OCI-LY1 (cell line): ENCODE measurements at regions not wholly inside any gene's neighbourhood (a gene's known extent, or its start where the extent isn't known, plus 50 kb on each side); places are given as distances from the start of the nearest gene placed in this dataset.

Experiments
- H2AFZ ChIP-seq: fragments of 200-600 bp; sonication (generic), shearing (Covaris generic); 2 replicates; pipeline ENCODE4 v1.6.0; 2014; ENCODE audit warnings: antibody characterized with exemption, mild to moderate bottlenecking, low read length
- H3F3A ChIP-seq: fragments of 200-600 bp; sonication (generic), shearing (Covaris generic); 2 replicates; pipeline ENCODE4 v1.6.0; 2014; ENCODE audit warnings: mild to moderate bottlenecking, antibody characterized with exemption, low read length, moderate library complexity; ENCODE audit not compliant: insufficient read depth
- H3K27ac ChIP-seq: fragments of 200-600 bp; sonication (generic); 2 replicates; pipeline ENCODE4 v1.5.1; 2014; ENCODE audit warnings: low read length, mixed run types, mild to moderate bottlenecking, low read depth; ENCODE audit not compliant: poor library complexity, severe bottlenecking
- H3K27me3 ChIP-seq: fragments of 200-600 bp; sonication (generic); 2 replicates; pipeline ENCODE4 v1.6.0; 2014; ENCODE audit warnings: antibody characterized with exemption, mild to moderate bottlenecking, low read length, moderate library complexity; ENCODE audit not compliant: insufficient read depth
- H3K36me3 ChIP-seq: fragments of 200-600 bp; sonication (generic); 2 replicates; pipeline ENCODE4 v1.6.1; 2014; ENCODE audit warnings: mild to moderate bottlenecking, antibody characterized with exemption, low read length, moderate library complexity, mixed read lengths; ENCODE audit not compliant: insufficient read depth
- H3K4me1 ChIP-seq: fragments of 200-600 bp; sonication (generic); 2 replicates; pipeline ENCODE4 v1.5.1; 2014; ENCODE audit warnings: mild to moderate bottlenecking, low read length, moderate library complexity; ENCODE audit not compliant: insufficient read depth, severe bottlenecking
- H3K4me2 ChIP-seq: fragments of 200-600 bp; sonication (generic), shearing (Covaris generic); 2 replicates; pipeline ENCODE4 v1.6.1; 2014; ENCODE audit warnings: low read length
- H3K4me3 ChIP-seq: fragments of 200-600 bp; sonication (generic); 2 replicates; pipeline ENCODE4 v1.5.1; 2014; ENCODE audit warnings: low read length, low read depth, mild to moderate bottlenecking, mixed read lengths; ENCODE audit not compliant: poor library complexity, severe bottlenecking
- H3K79me2 ChIP-seq: fragments of 200-600 bp; shearing (Covaris generic); 2 replicates; pipeline ENCODE4 v1.6.1; 2016; ENCODE audit warnings: mixed run types, low read length, mixed read lengths; ENCODE audit not compliant: insufficient read depth
- H3K9ac ChIP-seq: fragments of 200-600 bp; sonication (generic), shearing (Covaris generic); 2 replicates; pipeline ENCODE4 v1.6.1; 2014; ENCODE audit warnings: mild to moderate bottlenecking, low read length, mixed read lengths
- H3K9me2 ChIP-seq: fragments of 200-600 bp; sonication (generic), shearing (Covaris generic); 2 replicates; pipeline ENCODE4 v1.6.1; 2014; ENCODE audit warnings: low read depth, mild to moderate bottlenecking, low read length, mixed read lengths
- H3K9me3 ChIP-seq: fragments of 200-600 bp; shearing (Covaris generic); 2 replicates; pipeline ENCODE4 v1.6.1; 2014; ENCODE audit warnings: low read length, mixed read lengths
- H4K20me1 ChIP-seq: fragments of 200-600 bp; sonication (generic), shearing (Covaris generic); 2 replicates; pipeline ENCODE4 v1.6.0; 2016; ENCODE audit warnings: mild to moderate bottlenecking, low read length; ENCODE audit not compliant: insufficient read depth
- CTCF ChIP-seq: fragments of 200-600 bp; sonication (generic), shearing (Covaris generic); IDR thresholded peaks from 2 replicates; pipeline ENCODE4 v1.5.1; 2017; ENCODE audit warnings: mild to moderate bottlenecking, antibody characterized with exemption, low read length, moderate library complexity, mixed read lengths
- EZH2 ChIP-seq: fragments of 200-600 bp; sonication (generic), shearing (Covaris generic); IDR thresholded peaks from 2 replicates; pipeline ENCODE4 v1.8.0; 2017; ENCODE audit warnings: borderline replicate concordance, mixed run types, mild to moderate bottlenecking, antibody characterized with exemption, low read length, moderate library complexity, mixed read lengths

- no peak overlapping the region for H3K9ac ChIP-seq
- H3K36me3 ChIP-seq, result no peaks in the 10 kb centered on the region
- no peaks in the 10 kb centered on the region for H3F3A ChIP-seq
- TF ChIP-seq CTCF (no peak), EZH2 (no peak)
- H3K9me2 ChIP-seq, result no peaks in the 10 kb centered on the region
- no peak overlapping the region for H3K4me2 ChIP-seq
- no peaks in the 10 kb centered on the region for H4K20me1 ChIP-seq
- no peak overlapping the region for H3K4me3 ChIP-seq
- H3K9me3 ChIP-seq, result no peaks in the 10 kb centered on the region
- no peaks in the 10 kb centered on the region for H3K4me1 ChIP-seq
- H3K27me3 ChIP-seq, result peaks cover 6% of the 10 kb centered on the region; the same call in 1 of the 2 replicates
- no peak overlapping the region for H2AFZ ChIP-seq
- no peak overlapping the region for H3K27ac ChIP-seq
- H3K79me2 ChIP-seq, result no peaks in the 10 kb centered on the region
Measured at GRCh38 chr2:120824246-120824645, 88.6 kb downstream of the GLI2 start.

GRCh38 chr2:120825370-120826259 is 89.9 kb downstream of the GLI2 start:
- Histone ChIP-seq H3K27me3 (peaks cover 6% of the 10 kb centered on the region; the same call in 1 of the 2 replicates), H3K4me3 (no peak overlapping the region), H3K9me2 (no peaks in the 10 kb centered on the region), H3K36me3 (no peaks in the 10 kb centered on the region), H3F3A (no peaks in the 10 kb centered on the region), H2AFZ (no peak overlapping the region), H3K4me2 (no peak overlapping the region), H3K79me2 (no peaks in the 10 kb centered on the region), H3K9me3 (no peaks in the 10 kb centered on the region), H3K27ac (no peak overlapping the region), H4K20me1 (no peaks in the 10 kb centered on the region), H3K4me1 (no peaks in the 10 kb centered on the region), H3K9ac (no peak overlapping the region)
- TF ChIP-seq CTCF (no peak), EZH2 (no peak)

GRCh38 chr2:120826260-120826648 is 90.6 kb downstream of the GLI2 start:
- H3K27ac ChIP-seq, result no peak overlapping the region
- H3K79me2 ChIP-seq, result no peaks in the 10 kb centered on the region
- H3K36me3 ChIP-seq, result no peaks in the 10 kb centered on the region
- H3K9me3 ChIP-seq, result no peaks in the 10 kb centered on the region
- H3K4me3 ChIP-seq, result no peak overlapping the region
- H4K20me1 ChIP-seq, result no peaks in the 10 kb centered on the region
- no peak for TF ChIP-seq CTCF
- no peak for TF ChIP-seq EZH2
- no peaks in the 10 kb centered on the region for H3K9me2 ChIP-seq
- H3F3A ChIP-seq, result no peaks in the 10 kb centered on the region
- H3K27me3 ChIP-seq, result peaks cover 6% of the 10 kb centered on the region; the same call in 1 of the 2 replicates
- H3K9ac ChIP-seq, result no peak overlapping the region
- no peak overlapping the region for H3K4me2 ChIP-seq
- H2AFZ ChIP-seq, result no peak overlapping the region
- H3K4me1 ChIP-seq, result no peaks in the 10 kb centered on the region
